ENCODE measurements at regions not wholly inside any gene's neighbourhood (a gene's known extent, or its start where the extent isn't known, plus 50 kb on each side); places are given as distances from the start of the nearest gene placed in this dataset.
"Not testable (repeated sequence)": the region's sequence is repeated elsewhere in the genome, so short reads cannot be mapped to it uniquely, and the experiment has no call there.

DNA sequence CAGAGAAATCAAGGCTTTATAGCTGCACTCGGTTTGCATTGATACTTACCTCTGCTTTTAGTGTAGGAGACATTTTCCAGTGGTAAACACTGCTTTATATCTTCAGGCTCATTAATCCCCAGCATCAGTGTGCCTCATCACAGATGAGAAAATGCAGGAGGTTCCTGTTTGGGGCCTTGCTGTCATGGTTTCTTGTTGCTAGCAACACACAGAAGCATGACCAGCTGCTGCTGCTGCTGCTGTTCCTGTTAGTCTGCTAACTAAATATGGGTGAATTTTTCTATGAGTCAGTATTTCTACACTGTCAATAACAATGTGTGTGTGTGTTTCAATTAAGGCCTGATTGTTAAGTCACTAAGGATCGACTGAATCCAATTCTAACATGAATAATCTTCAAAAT lies 85.8 kb upstream of the RGS1 start:
- DNase-seq (ENCODE audit: low read depth) = no peak
- no peak overlapping the region for H3K4me3 ChIP-seq (ENCODE audit: low read depth, low read length)
- TF ChIP-seq, protein P1, sequence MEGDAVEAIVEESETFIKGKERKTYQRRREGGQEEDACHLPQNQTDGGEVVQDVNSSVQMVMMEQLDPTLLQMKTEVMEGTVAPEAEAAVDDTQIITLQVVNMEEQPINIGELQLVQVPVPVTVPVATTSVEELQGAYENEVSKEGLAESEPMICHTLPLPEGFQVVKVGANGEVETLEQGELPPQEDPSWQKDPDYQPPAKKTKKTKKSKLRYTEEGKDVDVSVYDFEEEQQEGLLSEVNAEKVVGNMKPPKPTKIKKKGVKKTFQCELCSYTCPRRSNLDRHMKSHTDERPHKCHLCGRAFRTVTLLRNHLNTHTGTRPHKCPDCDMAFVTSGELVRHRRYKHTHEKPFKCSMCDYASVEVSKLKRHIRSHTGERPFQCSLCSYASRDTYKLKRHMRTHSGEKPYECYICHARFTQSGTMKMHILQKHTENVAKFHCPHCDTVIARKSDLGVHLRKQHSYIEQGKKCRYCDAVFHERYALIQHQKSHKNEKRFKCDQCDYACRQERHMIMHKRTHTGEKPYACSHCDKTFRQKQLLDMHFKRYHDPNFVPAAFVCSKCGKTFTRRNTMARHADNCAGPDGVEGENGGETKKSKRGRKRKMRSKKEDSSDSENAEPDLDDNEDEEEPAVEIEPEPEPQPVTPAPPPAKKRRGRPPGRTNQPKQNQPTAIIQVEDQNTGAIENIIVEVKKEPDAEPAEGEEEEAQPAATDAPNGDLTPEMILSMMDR (IDR thresholded peaks at IDR 0.05; ENCODE audit: control insufficient read depth, extremely low read depth, insufficient read depth) = no peak

DNA sequence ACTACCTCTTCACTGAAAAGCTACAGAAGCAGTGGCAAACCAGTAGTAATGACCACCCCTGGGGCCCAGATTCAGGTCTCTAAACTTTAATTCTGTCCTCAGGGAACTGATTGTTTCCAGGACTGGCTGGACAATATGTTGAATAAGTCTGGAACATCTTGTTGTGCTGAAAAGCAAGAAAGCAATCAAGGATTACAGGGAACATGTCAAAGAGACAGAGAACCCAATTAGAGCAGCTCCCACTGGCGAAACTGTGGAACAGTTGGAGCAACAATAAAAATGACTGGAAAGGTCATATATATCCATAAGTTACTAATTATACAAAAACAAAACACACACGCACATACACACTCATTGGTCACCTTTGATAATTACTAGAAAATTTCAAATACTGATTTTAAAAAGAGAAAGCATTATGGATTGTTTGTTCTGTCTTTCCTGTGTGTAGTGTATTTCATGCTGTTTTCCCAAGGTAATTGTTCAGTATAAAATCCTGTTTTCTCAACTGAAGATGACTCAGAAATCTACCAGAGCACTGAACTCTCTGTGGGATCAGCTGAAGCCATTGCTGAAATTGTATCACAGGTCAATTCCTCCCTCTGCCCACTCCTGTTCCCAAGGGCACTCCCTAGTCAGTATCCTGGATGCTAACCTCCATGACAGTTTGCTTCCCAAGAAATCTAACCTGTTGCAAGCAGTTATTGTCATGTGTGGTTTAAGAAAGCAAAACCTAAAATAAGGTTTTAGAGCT lies 83.6 kb upstream of the RGS1 start:
- no peak for DNase-seq (ENCODE audit: low read depth)
- no peak overlapping the region for H3K4me3 ChIP-seq (ENCODE audit: low read depth, low read length)
- TF ChIP-seq, protein P1 (IDR thresholded peaks at IDR 0.05; ENCODE audit: control insufficient read depth, extremely low read depth, insufficient read depth) = no peak

DNA sequence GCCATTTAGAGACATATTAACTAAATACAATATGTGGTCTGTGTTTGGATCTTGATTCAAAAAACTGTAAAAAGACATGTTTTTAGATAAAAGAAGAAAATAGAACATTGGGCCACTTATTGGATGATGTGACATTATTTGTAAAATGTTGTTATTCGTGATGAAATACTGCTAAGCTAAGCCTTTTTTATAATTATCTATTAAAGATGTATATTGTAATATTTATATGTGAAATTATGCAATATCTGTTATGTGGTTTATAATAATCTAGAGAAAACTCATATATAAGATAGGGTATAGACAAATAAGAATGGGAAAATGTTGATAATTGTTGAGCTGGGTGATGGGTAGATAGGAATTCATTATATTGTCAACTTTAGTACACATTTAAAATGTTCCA lies 82.0 kb upstream of the RGS1 start:
- DNase-seq (ENCODE audit: low read depth) = no peak
- TF ChIP-seq, protein P1 (IDR thresholded peaks at IDR 0.05; ENCODE audit: control insufficient read depth, extremely low read depth, insufficient read depth) = no peak
- H3K4me3 ChIP-seq (ENCODE audit: low read depth, low read length) = no peak overlapping the region

DNA sequence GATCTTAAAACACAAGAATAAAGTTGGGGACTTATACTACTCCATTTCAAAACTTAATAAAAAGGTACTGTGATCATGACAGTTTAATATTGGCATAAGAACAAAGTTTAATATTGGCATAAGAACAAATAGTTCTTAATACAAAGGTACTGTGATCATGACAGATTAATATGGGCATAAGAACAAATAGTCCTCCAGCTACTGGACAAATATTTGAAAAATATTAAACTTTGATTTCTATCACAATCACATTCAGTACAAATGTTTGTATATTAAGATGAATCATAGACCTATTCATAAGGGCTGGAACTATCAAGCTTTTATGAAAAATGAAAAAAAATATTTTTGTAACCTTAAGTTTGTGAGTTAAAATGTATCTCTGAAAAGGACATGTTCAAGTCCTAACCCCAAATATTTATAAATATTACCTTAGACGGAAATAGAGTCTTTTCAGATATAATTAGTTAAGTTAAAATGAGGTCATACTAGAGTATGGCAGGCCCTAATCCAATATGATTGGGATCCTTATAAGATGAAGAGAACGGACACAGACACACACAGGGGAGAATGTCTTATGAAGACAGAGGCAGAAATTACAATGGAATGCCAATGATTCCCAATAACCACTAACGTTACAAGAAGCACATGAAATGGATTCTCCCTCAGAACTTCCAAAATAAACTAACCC lies 79.1 kb upstream of the RGS1 start:
- DNase-seq (ENCODE audit: low read depth) = peak; percentile 87
- TF ChIP-seq, protein P1 (IDR thresholded peaks at IDR 0.05; ENCODE audit: control insufficient read depth, extremely low read depth, insufficient read depth) = no peak

DNA sequence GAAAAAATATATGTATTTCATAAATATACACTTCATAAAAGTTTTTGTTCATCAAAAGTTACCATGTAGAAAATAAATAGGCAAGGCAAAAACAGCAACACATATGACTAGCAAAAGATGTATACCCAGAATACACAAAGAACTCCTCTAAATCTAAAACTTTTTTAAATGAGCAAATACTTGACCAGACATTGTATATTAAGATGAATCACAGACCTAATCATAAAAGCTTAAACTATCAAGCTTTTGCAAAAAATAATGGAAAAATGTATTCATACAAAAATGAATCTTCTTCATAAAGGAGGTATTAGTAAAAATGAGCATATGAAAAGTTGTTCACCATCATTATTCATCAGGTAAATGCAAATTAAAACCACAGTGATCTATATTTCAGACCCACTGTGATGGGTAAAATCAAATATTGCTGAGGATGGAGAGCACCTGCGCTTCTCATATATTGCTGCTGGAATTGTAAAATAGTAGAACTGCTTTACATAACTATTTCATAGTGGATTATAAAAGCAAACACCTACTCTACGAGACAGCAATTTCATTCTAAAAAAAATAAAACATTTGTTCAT lies 78.3 kb upstream of the RGS1 start:
- TF ChIP-seq, protein P1 (IDR thresholded peaks at IDR 0.05; ENCODE audit: control insufficient read depth, extremely low read depth, insufficient read depth) = no peak
- DNase-seq (ENCODE audit: low read depth) = no peak
- H3K4me3 ChIP-seq (ENCODE audit: low read depth, low read length) = no peak overlapping the region

More for the DNA sequence above, 79.1 kb upstream of the RGS1 start:
- no peak overlapping the region for H3K4me3 ChIP-seq (ENCODE audit: low read depth, low read length)

GRCh38 chr1:192498092-192498491 lies 77.5 kb upstream of the RGS1 start:
- DNase-seq (ENCODE audit: low read depth); H3K4me3 ChIP-seq (ENCODE audit: low read depth, low read length): not testable (repeated sequence)

DNA sequence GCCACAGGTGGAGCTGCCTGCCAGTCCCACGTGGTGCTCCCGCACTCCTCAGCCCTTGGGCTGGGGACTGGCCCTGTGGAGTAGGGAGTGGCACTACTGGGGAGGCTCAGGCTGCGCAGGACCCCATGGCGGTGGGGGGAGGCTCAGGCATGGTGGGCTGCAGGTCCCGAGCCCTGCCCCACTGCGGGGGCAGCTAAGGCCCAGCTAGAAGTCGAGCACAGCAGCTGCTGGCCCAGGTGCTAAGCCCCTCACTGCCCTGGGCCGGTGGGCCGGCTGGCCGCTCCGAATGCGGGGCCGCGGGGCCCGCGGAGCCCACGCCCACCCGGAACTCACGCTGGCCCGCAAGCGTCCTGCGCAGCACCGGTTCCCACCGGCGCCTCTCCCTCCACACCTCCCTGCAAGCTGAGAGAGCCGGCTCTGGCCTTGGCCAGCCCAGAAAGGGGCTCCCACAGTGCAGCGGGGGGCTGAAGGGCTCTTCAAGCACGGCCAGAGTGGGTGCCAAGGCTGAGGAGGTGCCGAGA lies 76.5 kb upstream of the RGS1 start:
- DNase-seq (ENCODE audit: low read depth); H3K4me3 ChIP-seq (ENCODE audit: low read depth, low read length): not testable (repeated sequence)

DNA sequence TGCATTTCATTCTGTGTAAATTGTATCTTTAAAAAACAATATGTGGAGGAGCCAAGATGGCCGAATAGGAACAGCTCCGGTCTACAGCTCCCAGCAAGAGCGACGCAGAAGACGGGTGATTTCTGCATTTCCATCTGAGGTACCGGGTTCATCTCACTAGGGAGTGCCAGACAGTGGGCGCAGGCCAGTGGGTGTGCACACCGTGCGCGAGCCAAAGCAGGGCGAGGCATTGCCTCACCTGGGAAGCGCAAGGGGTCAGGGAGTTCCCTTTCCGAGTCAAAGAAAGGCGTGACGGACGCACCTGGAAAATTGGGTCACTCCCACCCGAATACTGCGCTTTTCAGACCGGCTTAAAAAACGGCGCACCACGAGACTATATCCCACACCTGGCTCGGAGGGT lies 75.0 kb upstream of the RGS1 start:
- H3K4me3 ChIP-seq (ENCODE audit: low read depth, low read length); DNase-seq (ENCODE audit: low read depth): not testable (repeated sequence)

Data from LNCaP clone FGC (cell line).